ENCODE measurements at regions not wholly inside any gene's neighbourhood (a gene's known extent, or its start where the extent isn't known, plus 50 kb on each side); places are given as distances from the start of the nearest gene placed in this dataset.

GRCh38 chr5:6085341-6085860 is 292.9 kb downstream of the MED10 start:
- TF ChIP-seq POLR2A (IDR thresholded peaks at IDR 0.05) = no peak
- TF ChIP-seq, protein P1, sequence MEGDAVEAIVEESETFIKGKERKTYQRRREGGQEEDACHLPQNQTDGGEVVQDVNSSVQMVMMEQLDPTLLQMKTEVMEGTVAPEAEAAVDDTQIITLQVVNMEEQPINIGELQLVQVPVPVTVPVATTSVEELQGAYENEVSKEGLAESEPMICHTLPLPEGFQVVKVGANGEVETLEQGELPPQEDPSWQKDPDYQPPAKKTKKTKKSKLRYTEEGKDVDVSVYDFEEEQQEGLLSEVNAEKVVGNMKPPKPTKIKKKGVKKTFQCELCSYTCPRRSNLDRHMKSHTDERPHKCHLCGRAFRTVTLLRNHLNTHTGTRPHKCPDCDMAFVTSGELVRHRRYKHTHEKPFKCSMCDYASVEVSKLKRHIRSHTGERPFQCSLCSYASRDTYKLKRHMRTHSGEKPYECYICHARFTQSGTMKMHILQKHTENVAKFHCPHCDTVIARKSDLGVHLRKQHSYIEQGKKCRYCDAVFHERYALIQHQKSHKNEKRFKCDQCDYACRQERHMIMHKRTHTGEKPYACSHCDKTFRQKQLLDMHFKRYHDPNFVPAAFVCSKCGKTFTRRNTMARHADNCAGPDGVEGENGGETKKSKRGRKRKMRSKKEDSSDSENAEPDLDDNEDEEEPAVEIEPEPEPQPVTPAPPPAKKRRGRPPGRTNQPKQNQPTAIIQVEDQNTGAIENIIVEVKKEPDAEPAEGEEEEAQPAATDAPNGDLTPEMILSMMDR (IDR thresholded peaks at IDR 0.05) = no peak
